Prostate gland (tissue), 2 donors: ENCODE measurements at regions not wholly inside any gene's neighbourhood (a gene's known extent, or its start where the extent isn't known, plus 50 kb on each side); places are given as distances from the start of the nearest gene placed in this dataset.

Source experiments
- CTCF ChIP-seq, 4 experiments: fragments of 200-600 bp in 2 of 4; fragments of 450-650 bp in 2 of 4; sonication (generic) in 2 of 4; IDR thresholded peaks; 1 replicate in 3 of 4; 2 replicates in 1 of 4; pipeline ENCODE4 v1.5.1; 2016 to 2019; ENCODE audit warnings: antibody characterized with exemption in 4 of 4, mild to moderate bottlenecking in 2 of 4, moderate library complexity in 2 of 4
- POLR2A ChIP-seq: fragments of 450-650 bp; IDR thresholded peaks from one replicate; pipeline ENCODE4 v1.6.1; 2016; ENCODE audit warnings: antibody characterized with exemption, mild to moderate bottlenecking
- POLR2AphosphoS5 ChIP-seq: sonication (generic); formaldehyde crosslinking; IDR thresholded peaks from one replicate; pipeline ENCODE4 v1.6.1; 2017; ENCODE audit warnings: antibody characterized with exemption

DNA sequence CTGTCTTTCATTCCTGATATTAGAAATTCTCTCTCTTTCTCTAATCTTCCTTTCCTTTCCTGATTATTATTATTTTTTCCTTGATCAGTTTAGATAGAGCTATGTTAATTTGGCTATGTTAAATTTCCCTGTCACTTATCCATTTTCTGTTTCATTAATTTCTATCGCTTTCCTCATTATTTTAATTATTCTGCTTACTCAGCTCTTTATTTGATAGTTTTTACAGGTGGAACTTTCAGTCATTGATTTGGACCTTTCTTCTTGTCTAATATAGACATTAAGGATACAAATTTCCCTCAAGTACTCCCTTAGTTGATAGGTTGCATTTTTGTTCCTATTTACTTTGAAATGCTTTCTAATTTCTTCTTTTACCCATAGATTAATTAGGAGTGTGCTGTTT lies 442.3 kb downstream of the CDH26 start:
- no peak for TF ChIP-seq CTCF (IDR thresholded peaks at IDR 0.05)
- no peak for TF ChIP-seq POLR2AphosphoS5
- no peak for TF ChIP-seq POLR2A
